UCSD-AML1 (cell line): ENCODE measurements at regions not wholly inside any gene's neighbourhood (a gene's known extent, or its start where the extent isn't known, plus 50 kb on each side); places are given as distances from the start of the nearest gene placed in this dataset.
A peak's percentile ranks its signal among the peaks of the same experiment; 100 is the strongest.
"Not testable (repeated sequence)": the region's sequence is repeated elsewhere in the genome, so short reads cannot be mapped to it uniquely, and the experiment has no call there.

Experiments
- DNase-seq: peaks from one replicate; lab custom pipeline; 2025; ENCODE audit not compliant: unreplicated experiment; lab: John Stamatoyannopoulos, UW

GRCh38 chr1:68673771-68674170 lies 176.9 kb upstream of the DEPDC1 start:
- DNase-seq: no peak

- DNase-seq: no peak
Measured at GRCh38 chr1:68675336-68675735, 178.5 kb upstream of the DEPDC1 start.

GRCh38 chr1:68677684-68678351 lies 180.9 kb upstream of the DEPDC1 start:
- DNase-seq: no peak

DNA sequence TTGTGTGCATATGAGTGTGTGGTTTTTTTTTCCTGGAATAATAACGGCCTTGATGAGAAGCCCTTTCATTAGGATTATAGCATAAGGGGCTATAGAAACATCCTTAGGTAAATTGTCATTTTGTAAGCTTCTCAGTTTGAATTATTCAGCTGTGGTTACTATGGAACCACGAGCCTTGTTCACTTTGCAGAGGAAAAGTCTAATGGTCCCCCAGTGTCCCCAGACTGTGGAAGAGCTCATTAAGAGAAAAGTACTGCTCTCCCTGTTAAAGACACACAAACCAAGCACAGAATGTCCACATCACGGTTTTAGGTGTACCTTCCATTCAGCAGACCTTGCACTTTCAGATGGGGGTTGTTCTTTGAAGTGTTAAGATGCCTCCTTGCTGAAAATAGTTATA lies 199.3 kb upstream of the DEPDC1 start:
- DNase-seq: no peak

DNA sequence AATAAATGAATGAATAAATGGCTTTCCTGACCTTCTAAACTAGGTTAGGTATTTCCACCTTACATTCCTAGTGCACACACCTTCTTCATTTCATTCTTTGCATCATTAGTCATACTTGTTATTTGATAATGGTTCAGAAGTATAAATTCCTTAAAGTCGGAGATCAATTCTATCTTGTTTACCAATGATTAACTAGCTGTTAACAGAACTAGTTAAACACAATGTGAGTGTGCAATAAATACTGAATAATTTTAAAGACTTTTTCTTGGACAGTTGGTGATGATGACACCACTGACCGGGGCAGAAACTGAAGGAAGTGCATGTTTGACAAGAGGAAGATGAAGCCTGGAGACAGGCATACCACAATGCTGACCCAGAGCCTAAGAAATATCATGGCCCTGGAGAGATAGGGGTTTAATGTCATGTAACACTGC lies 207.1 kb upstream of the DEPDC1 start:
- DNase-seq: no peak

DNA sequence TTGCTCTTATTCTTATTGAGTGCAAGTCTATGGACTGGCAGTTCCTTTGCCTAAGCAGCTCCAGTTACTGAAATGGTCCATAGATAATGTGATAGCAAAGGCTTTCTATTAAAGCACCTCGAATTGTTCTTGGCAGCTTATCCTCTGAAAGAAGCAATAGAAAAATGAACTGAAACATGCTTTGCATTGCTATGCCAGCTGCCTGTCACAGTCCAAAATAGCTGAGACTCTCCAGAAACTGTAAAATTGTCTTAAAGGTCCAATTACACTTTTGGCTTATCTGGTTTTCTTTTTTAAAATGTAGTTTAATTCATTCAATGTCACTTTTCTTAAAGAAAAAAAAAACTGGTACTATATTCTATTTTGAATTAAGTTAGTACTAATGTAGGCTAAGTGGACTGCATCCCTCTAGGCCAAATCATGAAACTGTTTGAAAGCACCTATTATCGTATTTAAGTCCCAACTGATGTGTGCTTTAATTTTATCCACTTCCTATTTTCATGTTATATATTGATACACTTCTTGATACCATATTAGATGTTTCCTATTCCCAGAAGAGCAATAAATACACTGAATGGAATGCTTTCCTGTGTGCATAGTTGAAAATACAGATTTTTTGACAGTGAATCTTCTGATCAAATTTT lies 208.0 kb upstream of the DEPDC1 start:
- DNase-seq: no peak

- DNase-seq: no peak
Measured at GRCh38 chr1:68705466-68705865, 208.6 kb upstream of the DEPDC1 start.

DNA sequence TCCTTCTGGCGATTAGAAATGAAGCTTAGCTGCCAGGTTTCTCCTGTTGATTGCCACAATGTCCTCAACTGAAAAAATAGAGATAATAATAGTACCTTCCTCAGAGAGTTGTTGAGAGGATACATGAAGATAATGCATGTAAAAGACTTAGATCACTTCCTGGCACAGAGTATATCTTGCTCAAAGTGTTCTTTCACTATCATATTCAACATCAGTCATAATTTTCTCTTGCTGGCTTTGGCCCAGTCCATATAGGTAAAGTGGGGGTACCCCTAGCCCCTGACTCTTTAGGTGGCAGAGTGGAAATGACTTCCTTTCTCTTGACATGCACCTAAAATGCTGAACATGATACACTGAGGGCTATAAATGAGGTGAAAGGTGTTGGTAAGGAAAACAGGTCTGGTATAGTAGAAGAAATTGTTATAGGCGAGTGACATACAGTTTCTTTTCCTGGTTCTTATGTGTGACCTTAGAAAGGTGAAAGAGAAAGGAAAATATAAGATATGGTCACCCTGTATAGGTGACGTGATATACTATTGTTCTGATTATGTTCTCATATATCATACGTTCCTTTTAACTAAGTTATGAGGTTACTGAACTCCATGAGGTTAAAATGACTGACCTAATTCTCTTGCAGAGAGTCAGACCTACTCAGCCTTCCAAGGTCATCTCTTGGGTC lies 209.9 kb upstream of the DEPDC1 start:
- no peak for DNase-seq

GRCh38 chr1:68717330-68717729 lies 220.4 kb upstream of the DEPDC1 start:
- DNase-seq: no peak

- no peak for DNase-seq
Measured at GRCh38 chr1:68720476-68720875, 223.6 kb upstream of the DEPDC1 start.

DNA sequence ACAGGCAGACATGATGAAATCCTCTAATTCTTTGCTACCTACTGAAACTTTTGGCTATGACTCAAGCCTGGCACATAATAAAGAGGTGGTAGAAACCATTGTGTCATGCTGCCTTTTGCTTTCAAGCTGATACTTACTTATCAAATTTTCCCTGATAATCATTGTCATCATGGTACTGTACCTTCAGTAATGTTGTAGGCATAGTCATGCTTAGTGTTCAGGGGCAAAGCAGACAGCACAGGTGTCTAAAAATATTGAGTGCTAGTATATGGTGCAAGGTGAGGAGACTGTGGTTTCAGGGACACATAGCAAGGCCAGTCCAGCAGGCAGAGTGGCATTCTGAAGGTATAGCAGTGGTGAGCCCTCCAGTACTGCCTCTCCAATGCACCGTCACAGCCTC lies 226.9 kb upstream of the DEPDC1 start:
- DNase-seq: no peak

DNA sequence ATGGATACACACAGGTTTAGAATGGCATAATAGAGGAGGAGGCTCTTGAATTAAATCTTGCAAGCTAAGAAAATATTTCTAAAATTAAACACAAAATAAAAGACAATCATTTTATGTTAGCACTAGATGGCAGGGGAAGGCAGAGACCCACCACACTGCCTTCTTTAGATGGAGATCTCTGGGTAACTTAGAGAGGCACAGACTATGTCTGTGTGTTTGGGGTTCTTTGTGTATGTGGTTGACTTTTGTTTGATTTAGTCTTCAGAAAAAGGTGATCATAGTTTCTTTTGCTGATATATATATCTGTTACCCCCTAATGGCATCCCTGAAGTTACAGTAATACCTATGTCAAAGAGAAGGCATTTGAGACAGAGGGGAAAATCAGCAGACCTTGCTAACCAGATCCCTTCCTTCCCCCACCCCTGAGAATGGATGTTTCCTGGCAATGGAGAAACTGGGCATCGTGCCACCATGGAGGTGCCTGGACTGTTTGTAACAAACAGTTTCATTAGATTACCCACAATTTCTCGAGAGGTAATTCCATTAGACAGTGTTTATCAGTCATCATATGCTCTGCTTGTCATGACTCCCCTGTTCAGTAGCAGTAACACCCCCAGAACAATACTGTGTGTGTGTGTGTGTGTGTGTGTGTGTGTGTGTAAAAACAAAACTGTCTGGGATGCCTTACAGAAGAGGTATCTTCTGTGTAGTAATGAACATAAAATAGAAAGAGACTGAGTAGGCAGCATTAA lies 228.3 kb upstream of the DEPDC1 start:
- no peak for DNase-seq

- DNase-seq: not testable (repeated sequence)
Measured at GRCh38 chr1:68739486-68739885, 242.6 kb upstream of the DEPDC1 start.

DNA sequence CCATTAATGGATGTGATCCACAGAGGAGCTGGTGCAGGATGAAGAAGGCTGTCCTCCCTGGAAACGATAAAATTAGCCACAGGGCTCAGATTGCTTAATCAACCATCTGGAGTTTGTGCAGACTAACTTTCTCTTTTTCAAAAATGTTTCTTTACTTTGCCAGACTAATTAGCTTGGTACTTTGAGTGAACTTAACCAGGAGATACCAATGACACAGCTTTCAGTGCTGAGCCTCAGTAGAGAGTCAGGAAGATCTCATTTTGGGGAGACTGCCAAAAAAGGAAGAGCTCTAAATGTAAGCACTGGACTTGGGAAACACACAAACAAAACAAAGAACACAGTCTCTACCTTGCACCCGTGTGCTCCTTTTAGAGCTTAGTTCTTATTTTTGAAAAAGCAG lies 248.1 kb upstream of the DEPDC1 start:
- DNase-seq: no peak

GRCh38 chr1:68745451-68745850 lies 248.6 kb upstream of the DEPDC1 start:
- DNase-seq: no peak

GRCh38 chr1:68746378-68746777 lies 249.5 kb upstream of the DEPDC1 start:
- DNase-seq: no peak

GRCh38 chr1:68751723-68752122 lies 254.8 kb upstream of the DEPDC1 start:
- DNase-seq: peak; percentile 8

DNA sequence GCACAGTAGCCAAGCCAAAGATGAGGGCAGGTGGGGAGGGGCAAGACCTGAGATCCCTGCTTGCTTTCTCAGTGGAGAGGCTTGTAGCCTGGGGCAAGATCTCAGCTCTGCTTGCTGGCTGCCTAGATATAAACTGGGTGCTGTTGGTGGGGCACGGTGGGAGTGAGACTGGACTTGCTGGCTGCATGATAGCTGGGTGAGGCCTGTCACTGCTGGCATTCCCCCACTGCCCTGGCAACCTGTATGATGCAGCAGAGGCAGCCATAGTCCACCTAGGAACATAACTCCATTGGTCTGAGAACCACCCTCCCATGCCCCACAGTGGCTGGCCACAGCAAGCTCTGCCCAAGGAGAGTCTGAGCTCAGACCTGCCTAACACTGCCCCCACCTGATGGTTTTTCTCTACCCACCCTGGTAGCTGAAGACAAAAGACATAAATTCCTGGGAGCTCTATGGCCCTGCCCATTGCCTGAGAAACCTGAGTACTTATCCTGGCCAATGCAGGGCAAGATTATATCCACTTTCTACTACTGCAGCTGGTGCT lies 261.9 kb upstream of the DEPDC1 start:
- DNase-seq: no peak

- DNase-seq: no peak
Measured at GRCh38 chr1:68767941-68768340, 271.1 kb upstream of the DEPDC1 start.

GRCh38 chr1:68770817-68771216 lies 273.9 kb upstream of the DEPDC1 start:
- DNase-seq: no peak

- peak; percentile 15 for DNase-seq
Measured at GRCh38 chr1:68777851-68778250, 281.0 kb upstream of the DEPDC1 start.
